WTC11 (cell line): ENCODE measurements at regions not wholly inside any gene's neighbourhood (a gene's known extent, or its start where the extent isn't known, plus 50 kb on each side); places are given as distances from the start of the nearest gene placed in this dataset.

Source experiments
- ATAC-seq: fragments of 200-7000 bp; cut with Tn5 transposase; 2 replicates; pipeline ENCODE4 v1.10.0; 2021; ENCODE audit warnings: mild to moderate bottlenecking, moderate library complexity
- CTCF ChIA-PET: fragments of 300-600 bp; sonication (Branson Sonifier 250); formaldehyde crosslinking; loops from one replicate; lab custom pipeline; 2021; ENCODE audit warnings: antibody characterized with exemption; lab: Charles Lee
- POLR2A ChIA-PET: fragments of 350-600 bp; sonication (Branson Sonifier 250); formaldehyde crosslinking; loops from one replicate; lab custom pipeline; 2021; ENCODE audit warnings: antibody characterized with exemption; lab: Charles Lee
- DNase-seq: peaks from one replicate; pipeline ENCODE4 v3.0.0; 2021; ENCODE audit warnings: low spot score
- H3K27ac Mint-ChIP-seq: 2 replicates; pipeline ENCODE4 v1.8.0; 2021; ENCODE audit warnings: mixed read lengths
- H3K27me3 Mint-ChIP-seq: 2 replicates; pipeline ENCODE4 v1.8.0; 2021; ENCODE audit warnings: low read depth, mild to moderate bottlenecking, moderate library complexity, mixed read lengths
- H3K36me3 Mint-ChIP-seq: 2 replicates; pipeline ENCODE4 v1.8.0; 2021; ENCODE audit warnings: mixed read lengths
- H3K4me1 Mint-ChIP-seq: 2 replicates; pipeline ENCODE4 v1.8.0; 2022; ENCODE audit warnings: mixed read lengths
- H3K4me3 Mint-ChIP-seq: 2 replicates; pipeline ENCODE4 v1.8.0; 2021; ENCODE audit warnings: mild to moderate bottlenecking, moderate library complexity, mixed read lengths
- H3K9me3 Mint-ChIP-seq: 2 replicates; pipeline ENCODE4 v1.8.0; 2021; ENCODE audit warnings: mixed read lengths
- AR ChIP-seq: fragments of 250-450 bp; sonication (Bioruptor Pico); IDR thresholded peaks from 2 replicates; pipeline ENCODE4 v1.9.0; 2021; ENCODE audit warnings: mild to moderate bottlenecking
- ATF1 ChIP-seq: sonication (generic); formaldehyde crosslinking; IDR thresholded peaks from 2 replicates; pipeline ENCODE4 v1.8.1; 2023; ENCODE audit warnings: mild to moderate bottlenecking, moderate library complexity, missing genetic modification reagents
- ATF3 ChIP-seq: sonication (generic); formaldehyde crosslinking; conservative IDR thresholded peaks from 2 replicates; pipeline ENCODE4 v1.8.1; 2022; ENCODE audit warnings: mild to moderate bottlenecking, missing genetic modification reagents
- CDX4 ChIP-seq: fragments of 250-450 bp; sonication (Bioruptor Pico); IDR thresholded peaks from 2 replicates; pipeline ENCODE4 v1.9.0; 2021; ENCODE audit warnings: moderate library complexity, mild to moderate bottlenecking, inconsistent platforms, borderline replicate concordance
- FOXJ3 ChIP-seq: sonication (generic); formaldehyde crosslinking; IDR thresholded peaks from 2 replicates; pipeline ENCODE4 v1.9.0; 2021; ENCODE audit warnings: missing genetic modification reagents, mild to moderate bottlenecking, borderline replicate concordance
- FOXK1 ChIP-seq: sonication (generic); formaldehyde crosslinking; IDR thresholded peaks from 2 replicates; pipeline ENCODE4 v1.8.0; 2022; ENCODE audit warnings: mild to moderate bottlenecking, moderate library complexity, missing genetic modification reagents
- FOXP1 ChIP-seq: sonication (generic); formaldehyde crosslinking; IDR thresholded peaks from 2 replicates; pipeline ENCODE4 v1.8.0; 2022; ENCODE audit warnings: missing genetic modification reagents, mild to moderate bottlenecking, moderate library complexity, borderline replicate concordance
- GABPB1 ChIP-seq: sonication (generic); formaldehyde crosslinking; IDR thresholded peaks from 2 replicates; pipeline ENCODE4 v1.8.1; 2023; ENCODE audit warnings: mild to moderate bottlenecking, missing genetic modification reagents
- KAT7 ChIP-seq: sonication (generic); formaldehyde crosslinking; IDR thresholded peaks from 2 replicates; pipeline ENCODE4 v1.8.1; 2023; ENCODE audit warnings: missing genetic modification reagents, mild to moderate bottlenecking, borderline replicate concordance
- MLX ChIP-seq: sonication (generic); formaldehyde crosslinking; IDR thresholded peaks from 2 replicates; pipeline ENCODE4 v1.8.1; 2023; ENCODE audit warnings: mild to moderate bottlenecking, missing genetic modification reagents, moderate library complexity
- NFE2L1 ChIP-seq: sonication (generic); formaldehyde crosslinking; IDR thresholded peaks from 2 replicates; pipeline ENCODE4 v1.8.1; 2023; ENCODE audit warnings: missing genetic modification reagents
- NR1H2 ChIP-seq: sonication (generic); formaldehyde crosslinking; IDR thresholded peaks from 2 replicates; pipeline ENCODE4 v1.9.0; 2021; ENCODE audit warnings: mild to moderate bottlenecking, moderate library complexity, missing genetic modification reagents
- SMAD4 ChIP-seq: sonication (generic); formaldehyde crosslinking; IDR thresholded peaks from 2 replicates; pipeline ENCODE4 v1.8.0; 2022; ENCODE audit warnings: mild to moderate bottlenecking, missing genetic modification reagents
- ZBTB21 ChIP-seq: sonication (generic); formaldehyde crosslinking; IDR thresholded peaks from 2 replicates; pipeline ENCODE4 v1.8.1; 2023; ENCODE audit warnings: mild to moderate bottlenecking, missing genetic modification reagents, borderline replicate concordance
- ZNF232 ChIP-seq: sonication (generic); formaldehyde crosslinking; IDR thresholded peaks from 2 replicates; pipeline ENCODE4 v1.8.0; 2022; ENCODE audit warnings: mild to moderate bottlenecking, missing genetic modification reagents
- ZNF263 ChIP-seq: sonication (generic); formaldehyde crosslinking; IDR thresholded peaks from 2 replicates; pipeline ENCODE4 v1.8.1; 2022; ENCODE audit warnings: low read depth, mild to moderate bottlenecking, moderate library complexity, missing genetic modification reagents
- ZNF317 ChIP-seq: sonication (generic); formaldehyde crosslinking; IDR thresholded peaks from 2 replicates; pipeline ENCODE4 v1.8.1; 2023; ENCODE audit warnings: low read depth, mild to moderate bottlenecking, moderate library complexity, missing genetic modification reagents, borderline replicate concordance
- ZNF532 ChIP-seq: fragments of 250-450 bp; sonication (Bioruptor Pico); IDR thresholded peaks from 2 replicates; pipeline ENCODE4 v1.9.0; 2021; ENCODE audit warnings: mild to moderate bottlenecking, borderline replicate concordance
- ZSCAN18 ChIP-seq: fragments of 250-450 bp; sonication (Bioruptor Pico); IDR thresholded peaks from 2 replicates; pipeline ENCODE4 v2.1.2; 2022; ENCODE audit warnings: mild to moderate bottlenecking, moderate library complexity

- H3K4me3 Mint-ChIP-seq = no peak overlapping the region
- TF ChIP-seq ZBTB21 (no peak), ZNF317 (CRISPR knock-in tag) (no peak), FOXP1 (CRISPR knock-in tag) (no peak)
- H3K27ac Mint-ChIP-seq = no peak overlapping the region
- CTCF ChIA-PET = interaction anchor here (1.7 kb wide), 1 partner anchor 186 kb away, joined by 4 read pairs; no protein-coding TSS in a partner anchor
- H3K9me3 Mint-ChIP-seq = peaks cover 29% of the 10 kb centered on the region
- 0 out of 2 replicates have a peak, but pooled peaks cover 6% of the 10 kb centered on the region for H3K27me3 Mint-ChIP-seq
- H3K36me3 Mint-ChIP-seq = peaks cover 5% of the 10 kb centered on the region; the same call in 1 of the 2 replicates
- no peak for ATAC-seq
- DNase-seq = no peak
- POLR2A ChIA-PET = no interaction called here
- H3K4me1 Mint-ChIP-seq = peaks cover 20% of the 10 kb centered on the region
Measured at GRCh38 chr1:228921481-228921880, 186.2 kb downstream of the RHOU start.

- no peak for ATAC-seq
- no peak for DNase-seq
- Mint-ChIP-seq H3K4me3 (no peak overlapping the region), H3K36me3 (peaks cover 5% of the 10 kb centered on the region; the same call in 1 of the 2 replicates), H3K4me1 (peaks cover 24% of the 10 kb centered on the region), H3K27me3 (peaks cover 6% of the 10 kb centered on the region; the same call in 1 of the 2 replicates), H3K27ac (no peak overlapping the region), H3K9me3 (peaks cover 25% of the 10 kb centered on the region)
- TF ChIP-seq ZSCAN18 (CRISPR knock-in tag) (no peak), ATF3 (no peak), MLX (CRISPR knock-in tag) (no peak), AR (CRISPR knock-in tag) (no peak), ZNF232 (CRISPR knock-in tag) (no peak), ZNF263 (CRISPR knock-in tag) (no peak), NFE2L1 (CRISPR knock-in tag) (no peak), NR1H2 (CRISPR knock-in tag) (no peak), SMAD4 (no peak), FOXJ3 (CRISPR knock-in tag) (no peak), FOXK1 (CRISPR knock-in tag) (no peak), KAT7 (CRISPR knock-in tag) (no peak), CDX4 (CRISPR knock-in tag) (no peak), ATF1 (no peak), FOXP1 (CRISPR knock-in tag) (no peak), GABPB1 (CRISPR knock-in tag) (no peak), ZNF532 (CRISPR knock-in tag) (no peak)
- CTCF ChIA-PET = no interaction called here
- POLR2A ChIA-PET = no interaction called here
Measured at GRCh38 chr1:228922722-228923376, 187.6 kb downstream of the RHOU start.
